Keratinocyte (primary cell): ENCODE measurements at regions not wholly inside any gene's neighbourhood (a gene's known extent, or its start where the extent isn't known, plus 50 kb on each side); places are given as distances from the start of the nearest gene placed in this dataset.

Experiments
- DNase-seq: peaks from one replicate; pipeline ENCODE4 v3.0.0-alpha.2; 2011; ENCODE audit warnings: low read depth, missing footprints, low spot score
- FAIRE-seq: peaks from 2 replicates; lab custom pipeline; 2011; peaks lifted over from hg19 to GRCh38; lab: Jason Lieb, UNC
- H2AFZ ChIP-seq: 2 replicates; pipeline ENCODE4 v1.6.0; 2012; ENCODE audit warnings: low read length, control low read depth, inconsistent platforms; ENCODE audit not compliant: control insufficient read depth
- H3K27ac ChIP-seq: 2 replicates; pipeline ENCODE4 v1.5.1; 2011; ENCODE audit warnings: low read length; ENCODE audit not compliant: control insufficient read depth, insufficient read depth
- H3K27me3 ChIP-seq: 3 replicates; pipeline ENCODE4 v1.6.0; 2011; ENCODE audit warnings: low read length; ENCODE audit not compliant: control insufficient read depth, insufficient read depth; ENCODE audit errors: extremely low read depth
- H3K36me3 ChIP-seq, 2 experiments: 2 replicates in 1 of 2; 3 replicates in 1 of 2; pipeline ENCODE4 v1.5.1; 2011; ENCODE audit warnings: low read length in 2 of 2, mild to moderate bottlenecking in 1 of 2; ENCODE audit not compliant: control insufficient read depth in 2 of 2, insufficient read depth in 2 of 2; ENCODE audit errors: extremely low read depth in 1 of 2
- H3K4me1 ChIP-seq: 3 replicates; pipeline ENCODE4 v1.5.1; 2011; ENCODE audit warnings: low read length; ENCODE audit not compliant: control insufficient read depth, insufficient read depth; ENCODE audit errors: extremely low read depth
- H3K4me2 ChIP-seq: 3 replicates; pipeline ENCODE4 v1.6.0; 2011; ENCODE audit warnings: low read depth, low read length; ENCODE audit not compliant: control insufficient read depth, insufficient read depth; ENCODE audit errors: extremely low read depth
- H3K4me3 ChIP-seq, 3 experiments: fragments of 200-600 bp in 1 of 3; sonication (generic) in 1 of 3; 2 replicates in 2 of 3; 3 replicates in 1 of 3; pipeline ENCODE4 v1.5.1; 2011 to 2016; ENCODE audit warnings: low read length in 3 of 3, mild to moderate bottlenecking in 3 of 3, control low read depth in 2 of 3, inconsistent platforms in 1 of 3, low read depth in 1 of 3, mixed read lengths in 1 of 3, mixed run types in 1 of 3, moderate library complexity in 1 of 3; ENCODE audit not compliant: control insufficient read depth in 2 of 3, insufficient read depth in 2 of 3; ENCODE audit errors: extremely low read depth in 1 of 3
- H3K79me2 ChIP-seq: 2 replicates; pipeline ENCODE4 v1.6.0; 2012; ENCODE audit warnings: low read length; ENCODE audit not compliant: control insufficient read depth, insufficient read depth
- H3K9ac ChIP-seq: 3 replicates; pipeline ENCODE4 v1.6.0; 2011; ENCODE audit warnings: low read length; ENCODE audit not compliant: control insufficient read depth, insufficient read depth; ENCODE audit errors: extremely low read depth
- H3K9me1 ChIP-seq: 3 replicates; pipeline ENCODE4 v1.6.0; 2011; ENCODE audit warnings: low read length; ENCODE audit not compliant: control insufficient read depth, insufficient read depth; ENCODE audit errors: extremely low read depth
- H3K9me3 ChIP-seq: 2 replicates; pipeline ENCODE4 v1.5.1; 2012; ENCODE audit warnings: low read depth, low read length; ENCODE audit not compliant: control insufficient read depth
- H4K20me1 ChIP-seq: 3 replicates; pipeline ENCODE4 v1.6.0; 2011; ENCODE audit warnings: low read length; ENCODE audit not compliant: control insufficient read depth, insufficient read depth; ENCODE audit errors: extremely low read depth
- EZH2 ChIP-seq: IDR thresholded peaks from one replicate; pipeline ENCODE4 v1.6.1; 2012; ENCODE audit warnings: inconsistent platforms, mild to moderate bottlenecking, low read length, moderate library complexity
- dilution Hi-C: fragments of 300-500 bp; cut with MboI; formaldehyde crosslinking; loops from one replicate; pipeline ENCODE4 v1.7.0; 2020; ENCODE audit warnings: low sequenced_read_pairs; ENCODE audit not compliant: extremely low pct_ligation_motif_present
- TF ChIP-seq, protein P1 (sequence below), 3 experiments: IDR thresholded peaks in 1 of 3; conservative IDR thresholded peaks in 1 of 3; optimal IDR thresholded peaks in 1 of 3; 2 replicates in 2 of 3; 3 replicates in 1 of 3; pipeline versions ENCODE3 to v1.5.1; 2011; ENCODE audit warnings: low read length in 3 of 3, mild to moderate bottlenecking in 3 of 3, moderate library complexity in 2 of 3, control low read depth in 1 of 3, inconsistent platforms in 1 of 3; ENCODE audit not compliant: insufficient read depth in 2 of 3; ENCODE audit errors: extremely low read depth in 1 of 3

GRCh38 chr12:111168009-111168900 is 200.6 kb downstream of the PHETA1 start:
- H3K27me3 ChIP-seq: peaks cover 2% of the 10 kb centered on the region
- no peaks in the 10 kb centered on the region for H4K20me1 ChIP-seq
- no peak overlapping the region for H3K4me2 ChIP-seq
- no peaks in the 10 kb centered on the region for H3K9me3 ChIP-seq
- H3K9ac ChIP-seq: no peak overlapping the region
- no peak overlapping the region for H2AFZ ChIP-seq
- no peak overlapping the region for H3K4me3 ChIP-seq
- no peaks in the 10 kb centered on the region for H3K9me1 ChIP-seq
- TF ChIP-seq, protein P1, sequence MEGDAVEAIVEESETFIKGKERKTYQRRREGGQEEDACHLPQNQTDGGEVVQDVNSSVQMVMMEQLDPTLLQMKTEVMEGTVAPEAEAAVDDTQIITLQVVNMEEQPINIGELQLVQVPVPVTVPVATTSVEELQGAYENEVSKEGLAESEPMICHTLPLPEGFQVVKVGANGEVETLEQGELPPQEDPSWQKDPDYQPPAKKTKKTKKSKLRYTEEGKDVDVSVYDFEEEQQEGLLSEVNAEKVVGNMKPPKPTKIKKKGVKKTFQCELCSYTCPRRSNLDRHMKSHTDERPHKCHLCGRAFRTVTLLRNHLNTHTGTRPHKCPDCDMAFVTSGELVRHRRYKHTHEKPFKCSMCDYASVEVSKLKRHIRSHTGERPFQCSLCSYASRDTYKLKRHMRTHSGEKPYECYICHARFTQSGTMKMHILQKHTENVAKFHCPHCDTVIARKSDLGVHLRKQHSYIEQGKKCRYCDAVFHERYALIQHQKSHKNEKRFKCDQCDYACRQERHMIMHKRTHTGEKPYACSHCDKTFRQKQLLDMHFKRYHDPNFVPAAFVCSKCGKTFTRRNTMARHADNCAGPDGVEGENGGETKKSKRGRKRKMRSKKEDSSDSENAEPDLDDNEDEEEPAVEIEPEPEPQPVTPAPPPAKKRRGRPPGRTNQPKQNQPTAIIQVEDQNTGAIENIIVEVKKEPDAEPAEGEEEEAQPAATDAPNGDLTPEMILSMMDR (optimal IDR thresholded peaks at IDR 0.05 in 1 of 3, IDR thresholded peaks at IDR 0.05 in 1 of 3, conservative IDR thresholded peaks at IDR 0.05 in 1 of 3; ENCODE audit: extremely low read depth in 1 of 3, insufficient read depth in 2 of 3, low read length in 3 of 3): no peak
- FAIRE-seq (no peak), DNase-seq (no peak)
- H3K4me1 ChIP-seq: no peaks in the 10 kb centered on the region
- dilution Hi-C loops: no loop called here
- H3K36me3 ChIP-seq: no peaks in the 10 kb centered on the region
- no peaks in the 10 kb centered on the region for H3K79me2 ChIP-seq
- no peak overlapping the region for H3K27ac ChIP-seq

- no peaks in the 10 kb centered on the region for H3K36me3 ChIP-seq
- no peak overlapping the region for H3K4me3 ChIP-seq
- no peak overlapping the region for H3K27ac ChIP-seq
- no peaks in the 10 kb centered on the region for H4K20me1 ChIP-seq
- H3K9me3 ChIP-seq: no peaks in the 10 kb centered on the region
- no peak overlapping the region for H3K9ac ChIP-seq
- H2AFZ ChIP-seq: no peak overlapping the region
- H3K4me1 ChIP-seq: no peaks in the 10 kb centered on the region
- TF ChIP-seq, protein P1 (optimal IDR thresholded peaks at IDR 0.05 in 1 of 3, IDR thresholded peaks at IDR 0.05 in 1 of 3, conservative IDR thresholded peaks at IDR 0.05 in 1 of 3; ENCODE audit: extremely low read depth in 1 of 3, insufficient read depth in 2 of 3, low read length in 3 of 3): no peak
- TF ChIP-seq EZH2: no peak
- peaks cover 5% of the 10 kb centered on the region for H3K27me3 ChIP-seq
- DNase-seq (no peak), FAIRE-seq (no peak)
- dilution Hi-C loops: no loop called here
- H3K79me2 ChIP-seq: no peaks in the 10 kb centered on the region
- no peaks in the 10 kb centered on the region for H3K9me1 ChIP-seq
- no peak overlapping the region for H3K4me2 ChIP-seq
Measured at GRCh38 chr12:111166779-111167540, 201.9 kb downstream of the PHETA1 start.
